ENCODE measurements at regions not wholly inside any gene's neighbourhood (a gene's known extent, or its start where the extent isn't known, plus 50 kb on each side); places are given as distances from the start of the nearest gene placed in this dataset.

GRCh38 chr1:214719207-214719606 lies 116.2 kb downstream of the CENPF start:
- TF ChIP-seq FOXK2 (IDR thresholded peaks at IDR 0.05), result no peak
- no peak for TF ChIP-seq HDGF (IDR thresholded peaks at IDR 0.05; ENCODE audit: borderline replicate concordance)
- TF ChIP-seq PKNOX1 (IDR thresholded peaks at IDR 0.05), result no peak
- no peak for TF ChIP-seq FOXA1 (IDR thresholded peaks at IDR 0.05)
- TF ChIP-seq BHLHE40 (IDR thresholded peaks at IDR 0.05; ENCODE audit: borderline replicate concordance), result no peak
- no peak for TF ChIP-seq SP1 (IDR thresholded peaks at IDR 0.05)
- no peak for TF ChIP-seq NFRKB (IDR thresholded peaks at IDR 0.05)
- TF ChIP-seq SUZ12 (IDR thresholded peaks at IDR 0.05), result no peak
- TF ChIP-seq LEF1 (IDR thresholded peaks at IDR 0.05; ENCODE audit: borderline replicate concordance), result no peak
- no peak for TF ChIP-seq ZNF384 (IDR thresholded peaks at IDR 0.05)
- no peak for TF ChIP-seq TARDBP (IDR thresholded peaks at IDR 0.05)
